K562 (cell line): ENCODE measurements at regions not wholly inside any gene's neighbourhood (a gene's known extent, or its start where the extent isn't known, plus 50 kb on each side); places are given as distances from the start of the nearest gene placed in this dataset.

Experiments used
- ATAC-seq: fragments of 200-7000 bp; cut with Tn5 transposase; 3 replicates; pipeline ENCODE4 v1.9.1; 2020; ENCODE audit warnings: moderate library complexity
- BruUV-seq: library from RNA; stranded (reverse); fragments of 400-500 nt; replicated peaks from 2 replicates; lab custom pipeline; 2021; lab: Mats Ljungman, UMichigan
- CTCF ChIA-PET: fragments of 300-600 bp; formaldehyde crosslinking; extraction: SDS; loops from one replicate; lab custom pipeline; 2021; ENCODE audit warnings: low intra/inter-chr PET ratio; lab: Yijun Ruan, JAX
- POLR2A ChIA-PET: fragments of 300-600, 350-650 bp; sonication (Branson Sonifier 250); formaldehyde crosslinking; extraction: SDS; loops from one replicate; lab custom pipeline; 2021; ENCODE audit warnings: antibody characterized with exemption, inconsistent platforms; lab: Yijun Ruan, JAX
- DNase-seq, 4 experiments: peaks; one replicate each; pipeline versions ENCODE4 v3.0.0 to v3.0.0-alpha.2; 2011 to 2018; ENCODE audit warnings: low spot score in 3 of 4, mixed read lengths in 3 of 4; ENCODE audit errors: extremely low read depth in 1 of 4
- FAIRE-seq: peaks from 2 replicates; lab custom pipeline; 2011; peaks lifted over from hg19 to GRCh38; lab: Jason Lieb, UNC
- H2AFZ ChIP-seq: 2 replicates; pipeline ENCODE4 v1.6.0; 2011; ENCODE audit warnings: low read depth, low read length, control low read depth, inconsistent platforms
- H3K27ac ChIP-seq: fragments of 200-600 bp; 3 replicates; pipeline ENCODE4 v1.8.0; 2011; ENCODE audit warnings: low read depth, mild to moderate bottlenecking, control low read depth, inconsistent platforms, low read length, moderate library complexity, mixed read lengths; ENCODE audit errors: extremely low read depth
- H3K27me3 ChIP-seq, 2 experiments: fragments of 300-600 bp in 1 of 2; 2 replicates in 1 of 2; 3 replicates in 1 of 2; pipeline versions ENCODE4 v1.6.0 to v1.8.0; 2011; ENCODE audit warnings: inconsistent platforms in 2 of 2, low read length in 2 of 2, mild to moderate bottlenecking in 1 of 2, mixed read lengths in 1 of 2, moderate library complexity in 1 of 2; ENCODE audit not compliant: control insufficient read depth in 2 of 2, insufficient read depth in 2 of 2
- H3K36me3 ChIP-seq: fragments of 300-600 bp; 3 replicates; pipeline ENCODE4 v1.8.0; 2011; ENCODE audit warnings: mild to moderate bottlenecking, low read length, inconsistent platforms; ENCODE audit not compliant: control insufficient read depth, insufficient read depth
- H3K4me1 ChIP-seq, 2 experiments: fragments of 200-600 bp in 1 of 2; replicated peaks in 1 of 2; 2 replicates in 1 of 2; 3 replicates in 1 of 2; pipeline versions ENCODE4 v1.5.1 to v1.8.0; 2011; ENCODE audit warnings: inconsistent platforms in 2 of 2, low read length in 2 of 2, mild to moderate bottlenecking in 1 of 2, mixed read lengths in 1 of 2, moderate library complexity in 1 of 2; ENCODE audit not compliant: control insufficient read depth in 2 of 2, insufficient read depth in 2 of 2
- H3K4me2 ChIP-seq: 2 replicates; pipeline ENCODE4 v1.6.1; 2011; ENCODE audit warnings: low read length, control low read depth, inconsistent platforms, mixed read lengths; ENCODE audit not compliant: insufficient read depth
- H3K4me3 ChIP-seq: fragments of 200-600 bp; sonication (generic), shearing (Covaris generic); 2 replicates; pipeline ENCODE4 v1.5.1; 2016; ENCODE audit warnings: control low read depth, inconsistent platforms
- H3K79me2 ChIP-seq: fragments of 200-600 bp; 3 replicates; pipeline ENCODE4 v1.8.0; 2011; ENCODE audit warnings: low read length, inconsistent platforms; ENCODE audit not compliant: control insufficient read depth, insufficient read depth
- H3K9ac ChIP-seq, 2 experiments: 2 replicates each; pipeline versions ENCODE4 v1.6.0 to v1.6.1; 2011; ENCODE audit warnings: low read depth in 2 of 2, low read length in 2 of 2, control low read depth in 1 of 2, inconsistent platforms in 1 of 2, mild to moderate bottlenecking in 1 of 2, mixed read lengths in 1 of 2; ENCODE audit not compliant: insufficient read depth in 1 of 2
- H3K9me1 ChIP-seq: one replicate; pipeline ENCODE4 v1.6.0; 2011; ENCODE audit warnings: inconsistent platforms, mild to moderate bottlenecking, low read length, moderate library complexity; ENCODE audit not compliant: control insufficient read depth, insufficient read depth
- H3K9me3 ChIP-seq: replicated peaks from 2 replicates; pipeline ENCODE4 v1.5.1; 2011; ENCODE audit warnings: low read depth, low read length, inconsistent platforms; ENCODE audit not compliant: control insufficient read depth, insufficient read depth
- H4K20me1 ChIP-seq: replicated peaks from 2 replicates; pipeline ENCODE4 v1.6.1; 2011; ENCODE audit warnings: low read length, inconsistent platforms, mixed read lengths; ENCODE audit not compliant: control insufficient read depth, insufficient read depth
- HDAC2 ChIP-seq: fragments of 450-650 bp; IDR thresholded peaks from 2 replicates; pipeline ENCODE4 v1.6.1; 2016; ENCODE audit warnings: mild to moderate bottlenecking
- HNRNPLL ChIP-seq: fragments of 200-400 bp; formaldehyde crosslinking; IDR thresholded peaks from 2 replicates; pipeline ENCODE4 v1.6.1; 2017; ENCODE audit warnings: low read length, low read depth, mild to moderate bottlenecking; ENCODE audit not compliant: poor library complexity, severe bottlenecking
- NFRKB ChIP-seq: fragments of 450-650 bp; IDR thresholded peaks from 2 replicates; pipeline ENCODE4 v1.6.1; 2016; ENCODE audit warnings: low read depth
- PHF20 ChIP-seq: fragments of 450-650 bp; IDR thresholded peaks from 2 replicates; pipeline ENCODE4 v1.6.1; 2018; ENCODE audit not compliant: partially characterized antibody
- PRMT5 ChIP-seq: sonication (generic); formaldehyde crosslinking; IDR thresholded peaks from 2 replicates; pipeline ENCODE4 v1.5.0; 2020; ENCODE audit warnings: missing genetic modification reagents
- ZNF124 ChIP-seq: sonication (generic); formaldehyde crosslinking; IDR thresholded peaks from 2 replicates; pipeline ENCODE4 v1.8.1; 2022; ENCODE audit warnings: missing genetic modification reagents
- ZNF3 ChIP-seq: fragments of 250-450 bp; sonication (Bioruptor Pico); IDR thresholded peaks from 2 replicates; pipeline ENCODE4 v1.5.0; 2021; ENCODE audit warnings: mild to moderate bottlenecking, moderate library complexity
- ZNF311 ChIP-seq: fragments of 250-450 bp; sonication (Bioruptor Pico); IDR thresholded peaks from 2 replicates; pipeline ENCODE4 v1.4.0; 2020; ENCODE audit warnings: mild to moderate bottlenecking, moderate library complexity
- WGBS: fragments of 100-300 bp; shearing (Covaris generic); methylation state at CpG from one replicate; pipeline ENCODE4 v1.1.6; 2016; ENCODE audit warnings: low coverage, mixed read lengths; ENCODE audit not compliant: insufficient coverage; ENCODE audit errors: missing lambda C conversion rate; 5-methylcytosine and 5-hydroxymethylcytosine counted together
- in situ Hi-C: fragments of 300-500 bp; cut with MboI; formaldehyde crosslinking; loops from 4 replicates; pipeline ENCODE4 v1.15.0; 2018; ENCODE audit warnings: inconsistent platforms, mixed read lengths
- intact Hi-C: fragments of 100-400 bp; cut with micrococcal nuclease; formaldehyde crosslinking; loops from 2 replicates; pipeline ENCODE4 v1.14.2; 2022
- TF ChIP-seq, protein P1 (sequence below), 2 experiments: IDR thresholded peaks in 1 of 2; conservative IDR thresholded peaks in 1 of 2; 2 replicates each; pipeline ENCODE4 v1.6.1; 2016; ENCODE audit warnings: low read depth in 2 of 2, mild to moderate bottlenecking in 1 of 2, missing compliant biosample characterization in 1 of 2, missing genetic modification characterization in 1 of 2, moderate library complexity in 1 of 2
- TF ChIP-seq, protein P2 (sequence below): fragments of 450-650 bp; IDR thresholded peaks from 2 replicates; pipeline ENCODE4 v1.6.1; 2018; ENCODE audit not compliant: partially characterized antibody
- TF ChIP-seq, protein P3 (sequence below): fragments of 450-650 bp; formaldehyde crosslinking; IDR thresholded peaks from 2 replicates; pipeline ENCODE4 v1.4.0; 2020; ENCODE audit warnings: mild to moderate bottlenecking, mixed read lengths
- TF ChIP-seq, protein P4 (sequence below): IDR thresholded peaks from 2 replicates; pipeline ENCODE4 v1.6.1; 2016; ENCODE audit warnings: missing genetic modification characterization, missing compliant biosample characterization

DNA sequence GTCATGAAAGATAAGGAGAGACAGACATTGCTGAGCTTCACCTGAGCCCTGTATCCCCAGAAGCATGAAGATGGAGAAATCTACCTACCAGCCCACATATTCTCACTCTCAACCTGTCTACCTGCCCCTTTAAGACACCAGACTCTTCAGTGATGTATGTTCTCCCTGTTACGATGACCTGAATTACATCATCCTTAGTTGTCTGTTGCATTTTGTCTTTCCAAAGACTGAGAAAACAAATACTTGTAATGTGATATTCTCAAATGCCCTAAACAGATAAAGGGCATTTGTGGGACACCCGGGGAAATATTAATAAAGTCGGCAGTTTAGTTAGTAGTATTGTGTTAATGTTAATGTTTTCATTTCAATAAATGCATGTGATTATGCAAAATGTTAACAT is 305.8 kb upstream of the IGFBP3 start (continued):
- TF ChIP-seq, protein P1, sequence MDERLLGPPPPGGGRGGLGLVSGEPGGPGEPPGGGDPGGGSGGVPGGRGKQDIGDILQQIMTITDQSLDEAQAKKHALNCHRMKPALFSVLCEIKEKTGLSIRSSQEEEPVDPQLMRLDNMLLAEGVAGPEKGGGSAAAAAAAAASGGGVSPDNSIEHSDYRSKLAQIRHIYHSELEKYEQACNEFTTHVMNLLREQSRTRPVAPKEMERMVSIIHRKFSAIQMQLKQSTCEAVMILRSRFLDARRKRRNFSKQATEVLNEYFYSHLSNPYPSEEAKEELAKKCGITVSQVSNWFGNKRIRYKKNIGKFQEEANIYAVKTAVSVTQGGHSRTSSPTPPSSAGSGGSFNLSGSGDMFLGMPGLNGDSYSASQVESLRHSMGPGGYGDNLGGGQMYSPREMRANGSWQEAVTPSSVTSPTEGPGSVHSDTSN (CRISPR knock-in tag; IDR thresholded peaks at IDR 0.05; ENCODE audit: low read depth), result no peak
- TF ChIP-seq, protein P1 (tag; conservative IDR thresholded peaks at IDR 0.05; ENCODE audit: low read depth), result no peak
- TF ChIP-seq PRMT5 (CRISPR knock-in tag) (no peak), ZNF124 (CRISPR knock-in tag) (no peak)

DNA sequence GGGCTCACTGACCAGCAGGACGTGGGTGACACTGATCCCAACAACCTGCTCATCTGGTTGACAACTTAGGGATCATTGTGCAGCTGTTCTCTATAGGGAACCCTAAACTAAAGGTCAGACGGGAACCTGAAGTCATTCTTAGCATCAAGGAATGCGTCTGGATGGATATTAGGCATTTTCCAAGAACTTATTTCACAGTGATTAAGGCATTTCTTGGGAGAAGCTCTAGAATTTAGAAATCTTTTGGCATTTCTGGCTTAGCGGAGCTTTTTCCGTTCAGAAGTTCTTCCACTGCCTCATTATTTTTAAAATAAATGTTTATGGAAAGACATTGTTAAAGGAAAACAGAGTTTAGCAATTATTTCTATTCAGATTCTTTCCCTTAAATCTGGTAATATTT is 303.3 kb upstream of the IGFBP3 start:
- H3K4me1 ChIP-seq, result no peaks in the 10 kb centered on the region
- no peak overlapping the region for H3K4me3 ChIP-seq
- no peaks in the 10 kb centered on the region for H3K79me2 ChIP-seq
- POLR2A ChIA-PET, result interaction anchor here (0.6 kb wide), 1 partner anchor 67 kb away, joined by 3 read pairs; no protein-coding TSS in a partner anchor
- intact Hi-C loops, result no loop called here
- H3K9ac ChIP-seq, result no peak overlapping the region
- no peaks in the 10 kb centered on the region for H4K20me1 ChIP-seq
- H3K36me3 ChIP-seq, result no peaks in the 10 kb centered on the region
- DNase-seq (no peak), ATAC-seq (no peak), FAIRE-seq (no peak)
- no TSS peak for BruUV-seq
- no peak overlapping the region for H3K27ac ChIP-seq
- CTCF ChIA-PET, result no interaction called here
- H3K9me1 ChIP-seq, result no peaks in the 10 kb centered on the region
- no peaks in the 10 kb centered on the region for H3K9me3 ChIP-seq
- 0% methylated on average over 5 of the region's 5 CpGs for WGBS
- no peaks in the 10 kb centered on the region for H3K27me3 ChIP-seq
- in situ Hi-C loops, result no loop called here
- no peak overlapping the region for H3K4me2 ChIP-seq
- H2AFZ ChIP-seq, result no peak overlapping the region
- TF ChIP-seq, protein P2, sequence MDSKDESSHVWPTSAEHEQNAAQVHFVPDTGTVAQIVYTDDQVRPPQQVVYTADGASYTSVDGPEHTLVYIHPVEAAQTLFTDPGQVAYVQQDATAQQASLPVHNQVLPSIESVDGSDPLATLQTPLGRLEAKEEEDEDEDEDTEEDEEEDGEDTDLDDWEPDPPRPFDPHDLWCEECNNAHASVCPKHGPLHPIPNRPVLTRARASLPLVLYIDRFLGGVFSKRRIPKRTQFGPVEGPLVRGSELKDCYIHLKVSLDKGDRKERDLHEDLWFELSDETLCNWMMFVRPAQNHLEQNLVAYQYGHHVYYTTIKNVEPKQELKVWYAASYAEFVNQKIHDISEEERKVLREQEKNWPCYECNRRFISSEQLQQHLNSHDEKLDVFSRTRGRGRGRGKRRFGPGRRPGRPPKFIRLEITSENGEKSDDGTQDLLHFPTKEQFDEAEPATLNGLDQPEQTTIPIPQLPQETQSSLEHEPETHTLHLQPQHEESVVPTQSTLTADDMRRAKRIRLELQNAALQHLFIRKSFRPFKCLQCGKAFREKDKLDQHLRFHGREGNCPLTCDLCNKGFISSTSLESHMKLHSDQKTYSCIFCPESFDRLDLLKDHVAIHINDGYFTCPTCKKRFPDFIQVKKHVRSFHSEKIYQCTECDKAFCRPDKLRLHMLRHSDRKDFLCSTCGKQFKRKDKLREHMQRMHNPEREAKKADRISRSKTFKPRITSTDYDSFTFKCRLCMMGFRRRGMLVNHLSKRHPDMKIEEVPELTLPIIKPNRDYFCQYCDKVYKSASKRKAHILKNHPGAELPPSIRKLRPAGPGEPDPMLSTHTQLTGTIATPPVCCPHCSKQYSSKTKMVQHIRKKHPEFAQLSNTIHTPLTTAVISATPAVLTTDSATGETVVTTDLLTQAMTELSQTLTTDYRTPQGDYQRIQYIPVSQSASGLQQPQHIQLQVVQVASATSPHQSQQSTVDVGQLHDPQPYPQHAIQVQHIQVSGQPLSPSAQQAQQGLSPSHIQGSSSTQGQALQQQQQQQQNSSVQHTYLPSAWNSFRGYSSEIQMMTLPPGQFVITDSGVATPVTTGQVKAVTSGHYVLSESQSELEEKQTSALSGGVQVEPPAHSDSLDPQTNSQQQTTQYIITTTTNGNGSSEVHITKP, result no peak
- TF ChIP-seq NFRKB (no peak), HDAC2 (no peak), PHF20 (no peak), ZNF3 (CRISPR knock-in tag) (no peak), ZNF311 (no peak), HNRNPLL (no peak)
- TF ChIP-seq, protein P3, sequence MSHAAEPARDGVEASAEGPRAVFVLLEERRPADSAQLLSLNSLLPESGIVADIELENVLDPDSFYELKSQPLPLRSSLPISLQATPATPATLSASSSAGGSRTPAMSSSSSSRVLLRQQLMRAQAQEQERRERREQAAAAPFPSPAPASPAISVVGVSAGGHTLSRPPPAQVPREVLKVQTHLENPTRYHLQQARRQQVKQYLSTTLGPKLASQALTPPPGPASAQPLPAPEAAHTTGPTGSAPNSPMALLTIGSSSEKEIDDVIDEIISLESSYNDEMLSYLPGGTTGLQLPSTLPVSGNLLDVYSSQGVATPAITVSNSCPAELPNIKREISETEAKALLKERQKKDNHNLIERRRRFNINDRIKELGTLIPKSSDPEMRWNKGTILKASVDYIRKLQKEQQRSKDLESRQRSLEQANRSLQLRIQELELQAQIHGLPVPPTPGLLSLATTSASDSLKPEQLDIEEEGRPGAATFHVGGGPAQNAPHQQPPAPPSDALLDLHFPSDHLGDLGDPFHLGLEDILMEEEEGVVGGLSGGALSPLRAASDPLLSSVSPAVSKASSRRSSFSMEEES, result no peak
- TF ChIP-seq, protein P4, sequence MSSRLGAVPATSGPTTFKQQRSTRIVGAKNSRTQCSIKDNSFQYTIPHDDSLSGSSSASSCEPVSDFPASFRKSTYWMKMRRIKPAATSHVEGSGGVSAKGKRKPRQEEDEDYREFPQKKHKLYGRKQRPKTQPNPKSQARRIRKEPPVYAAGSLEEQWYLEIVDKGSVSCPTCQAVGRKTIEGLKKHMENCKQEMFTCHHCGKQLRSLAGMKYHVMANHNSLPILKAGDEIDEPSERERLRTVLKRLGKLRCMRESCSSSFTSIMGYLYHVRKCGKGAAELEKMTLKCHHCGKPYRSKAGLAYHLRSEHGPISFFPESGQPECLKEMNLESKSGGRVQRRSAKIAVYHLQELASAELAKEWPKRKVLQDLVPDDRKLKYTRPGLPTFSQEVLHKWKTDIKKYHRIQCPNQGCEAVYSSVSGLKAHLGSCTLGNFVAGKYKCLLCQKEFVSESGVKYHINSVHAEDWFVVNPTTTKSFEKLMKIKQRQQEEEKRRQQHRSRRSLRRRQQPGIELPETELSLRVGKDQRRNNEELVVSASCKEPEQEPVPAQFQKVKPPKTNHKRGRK, result no peak
